ENCODE measurements at regions not wholly inside any gene's neighbourhood (a gene's known extent, or its start where the extent isn't known, plus 50 kb on each side); places are given as distances from the start of the nearest gene placed in this dataset.

DNA sequence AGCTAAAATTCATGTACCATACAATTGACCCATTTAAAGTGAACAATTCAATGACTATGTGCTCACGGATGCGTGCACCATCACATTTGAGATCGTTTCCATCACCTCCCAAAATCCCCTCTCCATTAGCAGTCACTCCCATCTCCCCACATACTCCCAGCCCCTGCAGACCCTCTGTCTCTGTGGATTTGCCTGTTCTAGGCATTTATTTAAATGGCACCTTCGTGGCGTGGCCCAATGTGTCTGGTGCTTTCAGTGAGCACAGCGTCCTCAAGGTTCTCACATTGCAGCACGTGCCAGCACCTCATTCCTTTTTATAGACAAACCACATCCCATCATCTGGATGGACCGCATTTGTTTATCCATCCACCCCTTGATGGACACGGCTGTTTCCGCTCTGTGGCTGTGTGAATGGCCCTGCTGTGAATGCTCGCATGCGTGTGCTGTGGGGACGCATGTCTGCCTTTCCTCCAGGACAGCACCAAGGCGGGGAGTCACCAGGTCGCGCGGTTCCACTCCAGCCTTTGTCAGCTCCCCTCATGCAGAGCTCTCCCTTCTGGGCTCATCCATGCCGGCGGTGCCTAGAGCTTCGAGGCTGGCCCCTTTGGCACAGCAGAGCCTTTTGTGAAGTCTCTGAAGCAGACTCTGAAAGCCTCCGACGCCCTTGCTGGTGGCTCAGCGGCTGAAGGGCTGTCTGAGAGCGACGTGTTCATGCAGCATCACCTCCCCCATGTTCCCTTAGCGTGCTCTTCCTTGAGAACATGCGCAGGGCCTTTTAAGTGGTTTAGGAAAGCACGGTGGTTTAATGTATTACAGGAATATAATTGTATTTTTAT lies 184.4 kb downstream of the KIF26A start:
- DNase-seq, result no peak

DNA sequence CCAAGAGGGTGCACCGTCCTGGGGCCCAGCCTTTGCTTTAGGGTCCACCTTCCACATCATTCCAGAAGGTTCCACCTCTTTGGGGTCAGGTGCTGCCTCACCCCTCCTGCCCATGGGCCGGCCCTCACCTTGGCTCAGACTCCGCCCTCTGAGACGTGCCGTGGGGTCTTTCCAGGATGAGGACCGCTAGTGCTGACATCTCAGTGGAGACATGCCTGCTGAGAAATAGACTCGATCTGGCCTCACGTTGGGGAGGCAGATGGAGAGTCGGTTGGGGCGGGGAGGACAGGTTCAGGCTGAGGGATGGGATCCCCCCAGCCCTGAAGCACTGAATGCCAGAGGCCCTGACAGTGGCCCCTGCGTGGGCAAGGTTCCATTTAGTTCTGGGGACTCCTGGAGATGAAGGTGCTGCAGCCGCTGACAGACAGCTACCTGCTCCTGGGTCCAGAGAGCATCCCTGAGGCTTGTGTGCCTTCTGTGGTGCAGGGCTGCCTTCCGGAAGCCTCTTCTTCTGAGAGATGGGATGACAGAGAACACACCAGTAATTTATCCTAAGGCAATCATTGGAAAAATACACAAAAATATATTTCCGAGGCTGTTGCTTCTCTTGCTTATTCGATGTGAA lies 185.3 kb downstream of the KIF26A start:
- DNase-seq, result no peak

DNA sequence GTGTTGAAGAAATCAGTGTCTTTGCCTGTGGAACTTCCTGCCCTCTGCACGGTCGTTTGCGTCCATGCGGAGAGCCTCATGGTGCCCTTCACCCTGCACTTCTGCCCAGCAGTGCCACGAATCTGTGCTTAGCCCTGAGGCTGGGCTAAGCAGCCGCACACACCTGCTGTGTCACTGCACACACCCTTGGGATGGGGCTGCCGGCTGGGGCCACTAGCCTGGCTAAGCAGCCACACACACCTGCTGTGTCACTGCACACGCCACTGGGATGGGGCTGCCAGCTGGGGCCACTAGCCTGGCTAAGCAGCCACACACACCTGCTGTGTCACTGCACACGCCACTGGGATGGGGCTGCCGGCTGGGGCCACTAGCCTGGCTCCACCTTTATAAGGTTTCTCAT lies 188.5 kb downstream of the KIF26A start:
- no peak for DNase-seq

DNA sequence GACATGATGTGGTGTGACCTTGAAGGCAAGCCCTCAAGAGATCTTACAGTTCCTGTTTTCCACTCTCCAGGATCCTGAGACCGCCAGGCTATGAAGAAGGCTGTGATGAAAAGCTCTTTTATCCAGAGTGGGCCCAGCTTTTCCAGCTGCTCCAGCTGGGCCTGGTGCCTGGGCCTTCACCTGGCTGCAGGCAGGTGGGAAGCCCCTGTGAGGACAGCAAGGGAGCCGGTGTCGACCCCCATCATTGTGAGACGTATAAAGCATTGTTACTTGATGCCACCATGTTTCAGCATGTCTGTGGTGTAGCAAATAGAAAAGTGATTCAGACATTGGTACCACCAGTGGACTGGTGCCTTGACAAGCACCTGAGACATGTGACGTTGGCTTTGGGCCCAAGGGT lies 190.2 kb downstream of the KIF26A start:
- no peak for DNase-seq

DNA sequence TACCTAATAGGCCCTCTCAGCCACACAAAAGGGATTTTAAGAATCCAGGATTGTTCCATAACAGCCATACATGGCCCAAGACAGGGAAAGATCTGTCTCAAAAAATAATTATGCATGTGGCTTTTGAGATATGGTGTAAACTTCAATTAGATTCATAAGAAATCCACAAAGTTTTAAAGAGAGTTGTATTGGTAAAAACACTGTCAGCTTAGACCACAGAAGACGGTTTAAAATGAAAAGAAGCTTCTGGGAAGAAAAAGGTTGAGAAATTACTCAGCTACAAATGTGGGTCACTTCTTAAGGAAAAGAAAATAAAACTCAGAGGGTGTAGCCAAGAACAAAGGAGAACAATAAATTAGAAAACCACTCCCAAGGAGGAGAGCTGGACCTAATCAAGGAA lies 191.4 kb downstream of the KIF26A start:
- DNase-seq, result no peak

DNA sequence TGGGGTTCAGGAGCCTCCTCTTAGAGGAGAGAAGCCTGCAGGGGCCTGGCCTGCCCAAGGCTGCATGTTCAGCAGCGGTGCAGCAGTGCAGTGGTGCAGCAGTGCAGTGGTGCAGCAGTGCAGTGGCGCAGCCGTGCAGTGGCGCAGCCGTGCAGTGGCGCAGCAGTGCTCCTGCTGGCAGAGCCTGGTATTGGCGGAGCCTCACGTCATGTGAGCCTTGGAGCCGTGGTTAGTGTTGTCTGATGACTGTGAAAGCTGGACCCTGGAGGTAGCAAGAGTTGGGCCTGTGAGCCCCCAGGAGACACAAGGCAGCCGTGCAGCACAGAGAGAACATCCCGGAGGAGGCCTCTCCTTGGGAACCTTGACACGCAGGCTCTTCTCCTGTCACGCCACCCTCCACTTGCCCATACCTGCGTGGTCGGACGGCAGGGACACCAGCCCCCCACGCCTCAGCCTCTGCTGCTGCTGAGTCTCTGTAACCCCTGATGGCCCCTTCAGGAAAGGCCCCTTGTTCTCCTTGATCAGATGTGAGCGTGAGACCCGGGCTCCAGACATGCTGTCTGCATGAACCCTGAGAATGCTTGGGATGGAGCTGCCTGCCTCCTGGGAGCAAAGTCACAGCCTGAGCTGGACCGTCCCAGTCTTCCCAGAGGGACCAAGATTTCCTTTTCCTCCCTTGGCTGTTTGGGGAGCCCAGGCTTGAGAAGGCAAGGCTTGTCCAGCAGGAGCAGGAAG lies 193.7 kb downstream of the KIF26A start:
- DNase-seq, result no peak

DNA sequence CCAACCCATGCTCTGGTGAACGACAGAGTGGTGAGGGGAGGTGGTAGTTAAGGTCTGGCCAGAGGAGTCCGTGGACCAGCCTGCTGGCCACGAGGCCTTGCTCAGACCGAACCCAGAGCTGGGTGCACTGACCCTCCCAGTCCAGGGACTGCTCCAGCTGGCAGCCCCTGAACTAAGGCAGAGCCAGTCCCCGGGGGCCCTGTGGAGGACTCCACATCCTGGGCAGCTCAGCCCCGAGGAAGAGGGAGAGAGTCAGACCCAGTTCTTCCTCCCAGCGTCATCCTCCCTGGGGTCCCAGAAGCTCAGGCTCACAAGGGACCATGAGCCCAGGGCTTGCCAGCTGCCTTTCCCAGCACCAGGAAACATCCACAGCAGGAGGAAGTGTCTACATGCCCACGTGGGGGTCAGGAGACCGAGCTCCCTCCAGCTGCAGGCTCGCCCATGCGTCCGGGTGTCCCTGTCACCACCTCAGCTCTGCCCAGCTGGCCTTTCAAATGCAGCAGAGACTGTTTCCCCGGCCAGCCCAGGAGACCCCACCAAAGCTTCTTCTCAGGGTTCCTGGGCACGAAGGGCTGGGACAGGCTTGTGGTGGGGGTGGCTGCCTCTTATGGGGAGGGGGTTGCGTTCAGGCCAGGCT lies 194.4 kb downstream of the KIF26A start:
- DNase-seq, result no peak

DNA sequence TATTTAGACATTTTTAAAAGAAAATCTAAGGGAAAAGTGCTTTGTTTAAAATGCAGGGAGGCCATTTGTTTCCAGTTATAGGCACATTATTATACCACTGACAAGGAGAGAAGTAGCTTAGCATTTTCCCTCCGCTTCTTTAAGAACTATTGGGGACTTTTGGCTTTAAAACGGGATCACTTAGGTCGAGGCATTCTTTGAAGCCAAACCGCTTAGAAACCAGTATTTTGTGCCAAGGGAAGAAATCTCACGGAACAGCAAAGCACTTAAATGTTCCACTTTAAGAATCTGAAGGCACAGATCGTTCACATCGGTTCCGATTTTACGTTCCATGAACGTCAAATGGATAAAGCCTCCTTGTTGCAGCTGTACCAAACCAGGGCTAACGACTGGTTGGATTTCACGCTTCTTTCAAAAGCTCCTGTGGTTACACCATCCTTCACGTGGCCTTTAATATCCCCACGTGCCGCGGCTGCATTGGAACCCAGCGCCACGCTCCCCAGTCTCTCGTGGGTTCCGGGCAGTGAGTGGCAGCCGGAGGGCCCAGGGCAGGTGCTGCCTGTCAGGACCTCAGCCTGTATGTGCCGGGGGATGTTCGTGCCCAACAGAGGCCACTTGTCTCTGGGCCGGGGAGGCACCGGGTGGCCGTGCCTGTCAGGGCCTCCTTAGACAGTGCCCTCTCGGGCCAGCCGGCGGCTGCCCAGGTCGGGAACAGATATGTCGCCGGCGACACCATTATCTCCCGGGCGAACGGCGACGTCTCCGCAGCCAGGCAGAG lies 195.4 kb downstream of the KIF26A start:
- no peak for DNase-seq

DNA sequence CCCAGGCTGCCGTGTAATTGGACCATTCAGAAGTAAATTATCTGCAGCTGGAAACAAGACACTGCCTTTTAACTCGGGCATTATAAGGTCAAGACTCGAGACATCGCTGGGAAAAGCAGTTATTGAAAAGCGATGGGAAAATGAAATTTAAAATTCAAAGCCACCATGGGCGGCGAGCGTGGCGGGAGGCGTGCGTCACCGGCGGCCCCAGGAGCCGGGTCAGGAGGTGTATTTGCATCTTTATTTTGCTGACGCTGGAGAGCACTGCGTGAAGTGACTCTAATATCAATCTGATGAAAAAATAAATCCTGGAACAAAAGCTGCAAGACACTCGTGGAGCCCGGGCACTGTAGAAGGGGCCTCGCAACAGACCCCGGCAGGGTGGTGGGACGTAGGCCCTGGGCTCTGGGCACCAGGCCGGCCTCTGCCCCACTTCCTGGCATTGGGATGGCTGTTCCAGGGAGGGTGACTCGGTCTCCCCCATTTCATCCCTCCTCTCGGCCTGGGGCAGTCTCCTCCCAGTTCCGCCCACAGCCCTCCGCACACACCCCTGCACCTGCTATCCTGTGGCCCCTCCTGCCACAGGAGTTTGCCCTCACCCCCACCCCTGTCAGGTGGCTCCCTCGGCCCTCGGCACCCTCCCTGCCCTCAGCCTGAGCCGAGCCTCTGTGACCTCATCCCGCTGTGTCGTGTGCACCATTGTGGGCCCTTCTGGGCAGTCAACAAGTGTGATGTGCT lies 196.2 kb downstream of the KIF26A start:
- DNase-seq, result no peak

DNA sequence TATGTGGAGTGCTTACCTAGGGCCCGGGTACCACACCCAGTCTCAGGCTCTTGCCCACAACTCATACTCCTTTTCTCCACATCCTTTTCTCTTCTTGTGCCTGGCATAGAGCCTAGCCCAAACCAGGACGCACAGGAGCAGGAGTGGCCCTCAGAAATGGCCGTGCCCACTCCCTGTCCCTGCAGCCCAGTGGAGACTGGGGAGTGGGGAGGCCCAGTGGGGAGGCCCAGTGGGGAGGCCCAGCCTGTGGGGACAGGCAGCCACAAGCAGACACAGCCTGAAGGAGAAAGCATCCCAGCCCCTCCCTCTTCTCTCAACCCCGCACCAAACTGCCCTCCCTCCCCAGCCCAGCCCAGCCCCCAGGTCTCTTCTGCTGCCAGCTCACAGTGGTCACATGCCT lies 196.8 kb downstream of the KIF26A start:
- no peak for DNase-seq

DNA sequence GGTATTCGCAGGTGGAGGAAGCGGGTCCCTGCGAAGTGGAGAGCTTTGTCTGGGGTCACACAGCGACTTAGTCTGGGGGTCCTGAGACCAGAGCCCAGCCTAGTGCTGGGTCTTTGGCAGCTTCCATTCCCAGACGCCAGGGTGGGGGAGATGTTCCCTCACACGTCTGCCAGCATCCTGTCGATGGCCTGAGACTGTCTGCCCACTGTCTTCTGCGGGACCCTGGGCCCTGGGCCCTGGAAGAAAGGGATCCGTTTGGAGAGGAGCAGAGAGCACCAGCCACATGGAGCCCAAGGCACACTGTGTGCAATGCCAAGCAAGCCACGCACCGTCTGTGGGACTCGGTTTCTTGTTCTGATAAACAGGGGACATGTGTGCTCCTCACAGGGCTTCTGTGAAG lies 197.2 kb downstream of the KIF26A start:
- no peak for DNase-seq

DNA sequence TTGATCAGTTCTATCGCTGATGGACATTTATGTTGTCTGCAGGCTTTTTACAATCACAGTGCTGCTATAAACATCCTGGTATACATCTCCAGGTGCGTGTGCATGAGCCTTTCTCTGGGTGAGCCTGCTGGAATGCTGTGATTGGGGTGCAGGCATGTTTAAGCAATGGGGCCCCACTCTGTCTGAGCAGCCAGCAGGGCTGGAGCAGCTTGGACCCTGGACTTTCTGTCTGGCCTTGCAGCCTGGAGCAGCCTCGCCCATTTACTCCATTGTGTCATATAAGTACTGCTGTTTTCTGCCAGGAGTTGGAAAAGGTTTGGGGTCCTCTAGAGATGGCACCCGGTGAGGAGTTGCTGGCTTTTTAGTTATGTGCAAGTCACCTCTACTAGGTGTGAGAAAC lies 199.0 kb downstream of the KIF26A start:
- DNase-seq, result no peak

DNA sequence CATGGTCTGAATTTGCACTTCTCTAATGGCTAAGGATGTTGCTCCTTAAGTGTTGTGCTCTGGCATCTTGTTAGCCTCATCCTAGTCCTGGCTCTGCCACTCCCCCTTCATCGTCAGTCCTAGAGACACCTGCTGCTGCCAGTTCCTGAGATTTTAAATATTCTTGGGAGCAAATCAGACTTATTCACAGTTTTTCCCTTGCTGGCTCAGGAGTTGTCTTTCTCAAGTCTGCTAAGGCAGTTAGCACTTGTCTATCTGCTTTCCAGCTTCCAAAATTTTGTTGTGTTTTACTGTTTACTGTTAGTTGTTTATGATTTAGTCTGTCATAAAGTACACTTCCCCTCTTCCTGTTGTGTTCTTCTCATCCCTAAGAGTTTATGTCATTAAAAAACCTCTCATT lies 201.0 kb downstream of the KIF26A start:
- no peak for DNase-seq

DNA sequence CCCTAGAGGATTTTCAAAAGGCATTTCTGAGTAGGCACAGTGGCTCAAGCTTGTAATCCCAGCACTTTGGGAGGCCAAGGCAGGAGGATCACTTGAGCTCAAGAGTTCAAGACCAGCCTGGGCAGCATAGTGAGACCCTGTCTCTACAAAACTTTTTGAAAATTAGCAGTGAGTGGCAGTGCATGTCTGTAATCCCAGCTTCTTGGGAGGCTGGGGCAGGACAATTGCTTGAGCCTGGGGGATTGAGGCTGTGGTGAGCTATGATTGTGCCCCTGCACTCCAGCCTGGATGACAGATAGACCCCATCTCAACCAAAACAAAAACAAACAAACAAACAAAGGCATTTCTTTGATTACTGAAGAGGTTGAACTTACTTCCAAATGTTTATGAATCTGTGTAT lies 201.4 kb downstream of the KIF26A start:
- no peak for DNase-seq

DNA sequence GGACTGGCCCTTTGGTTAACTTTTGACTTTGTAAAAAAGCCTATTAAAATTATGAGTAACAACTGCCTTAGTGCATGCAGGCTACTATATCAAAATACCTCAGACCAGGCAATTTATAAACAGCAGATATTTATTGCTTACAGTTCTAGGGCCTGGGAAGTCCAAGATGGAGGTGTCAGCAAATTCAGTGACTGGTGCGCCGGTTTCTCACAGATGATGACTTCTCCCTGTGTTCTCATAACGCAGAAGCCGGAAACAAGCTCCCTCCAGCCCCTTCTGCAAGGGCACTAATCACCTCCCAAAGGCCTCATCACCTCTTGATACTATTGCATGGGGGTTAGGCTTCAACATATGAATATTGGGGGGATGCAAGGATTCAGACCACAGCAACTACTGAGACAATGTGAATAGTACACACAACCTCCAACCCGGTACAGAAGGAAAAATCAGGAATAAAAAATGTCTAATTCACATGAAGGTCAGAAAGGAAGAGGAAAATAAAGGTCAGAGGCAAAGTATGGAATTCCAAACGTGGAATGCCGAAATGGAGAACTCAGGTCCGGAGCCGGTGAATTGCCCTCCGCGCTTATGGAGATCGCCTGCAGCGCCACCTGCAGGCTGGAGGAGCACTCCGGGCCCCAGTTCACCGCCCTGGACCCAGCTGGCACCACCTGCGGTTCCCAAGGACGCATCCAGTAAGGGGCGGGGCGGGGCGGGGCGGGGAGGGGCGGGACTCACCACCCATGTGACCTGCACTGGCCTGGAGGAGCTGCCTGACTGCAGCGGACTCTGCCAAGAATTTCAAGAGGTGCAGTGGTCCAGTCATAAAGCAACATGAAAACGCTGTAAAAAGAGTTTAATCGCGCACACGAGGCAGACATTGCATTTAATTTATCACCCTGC lies 203.4 kb downstream of the KIF26A start:
- DNase-seq, result no peak

DNA sequence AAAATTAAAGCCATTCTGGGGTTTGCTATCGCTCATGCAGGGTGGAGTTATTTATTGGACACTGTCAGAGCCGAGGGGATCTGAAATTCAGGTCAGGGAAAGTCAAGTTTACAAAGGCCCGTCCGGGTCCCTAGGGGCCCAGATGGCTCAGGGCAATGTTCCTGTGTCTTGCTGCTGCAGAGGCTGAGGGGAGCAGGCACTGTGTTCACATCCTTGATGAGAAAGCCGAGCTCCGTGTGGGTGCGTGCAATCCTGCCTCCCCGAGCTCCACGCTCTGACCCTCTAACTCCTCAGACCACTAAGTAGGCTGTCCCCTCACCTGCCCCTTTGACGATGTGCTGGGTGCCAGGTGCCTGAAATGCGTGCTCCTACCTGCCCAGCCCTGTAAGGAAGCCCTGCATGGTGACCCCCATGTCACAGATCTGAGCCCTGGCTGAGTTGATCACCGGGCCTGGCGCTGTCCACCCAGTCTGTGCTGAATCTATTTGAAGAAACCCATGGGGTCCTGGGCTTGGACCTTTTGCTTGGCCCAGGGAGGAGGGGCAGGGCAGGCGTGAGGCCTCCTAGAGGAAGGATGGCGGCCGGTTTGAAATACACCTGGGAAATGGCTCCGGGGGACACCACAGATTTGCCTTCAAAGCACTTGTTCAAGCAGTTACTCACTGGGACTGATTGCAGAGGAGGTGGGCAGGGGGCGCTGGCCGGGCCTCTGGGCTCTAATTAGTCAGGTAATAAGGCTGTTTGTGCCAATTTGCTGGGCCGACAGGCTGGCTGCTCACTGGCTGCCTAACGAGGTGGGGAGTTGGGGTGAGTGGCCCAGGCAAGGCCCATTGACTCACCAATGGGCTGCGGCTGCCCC lies 204.3 kb downstream of the KIF26A start:
- no peak for DNase-seq

DNA sequence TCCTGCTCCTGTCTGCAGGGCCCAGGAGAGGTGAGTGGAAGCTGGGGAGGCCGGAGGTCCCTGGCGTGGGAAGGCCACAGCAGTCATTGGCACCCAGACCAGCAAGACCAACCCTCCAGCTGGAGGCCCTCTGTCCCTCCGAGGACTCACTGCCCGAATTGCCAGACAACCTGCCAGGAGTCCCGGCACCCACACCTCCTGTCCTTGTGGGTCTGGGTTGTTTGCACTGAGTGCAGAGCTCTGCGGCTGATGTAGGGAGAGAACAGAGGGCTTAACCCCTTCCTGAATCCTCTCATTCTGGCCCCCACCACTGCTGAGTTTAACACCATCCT lies 204.9 kb downstream of the KIF26A start:
- no peak for DNase-seq

DNA sequence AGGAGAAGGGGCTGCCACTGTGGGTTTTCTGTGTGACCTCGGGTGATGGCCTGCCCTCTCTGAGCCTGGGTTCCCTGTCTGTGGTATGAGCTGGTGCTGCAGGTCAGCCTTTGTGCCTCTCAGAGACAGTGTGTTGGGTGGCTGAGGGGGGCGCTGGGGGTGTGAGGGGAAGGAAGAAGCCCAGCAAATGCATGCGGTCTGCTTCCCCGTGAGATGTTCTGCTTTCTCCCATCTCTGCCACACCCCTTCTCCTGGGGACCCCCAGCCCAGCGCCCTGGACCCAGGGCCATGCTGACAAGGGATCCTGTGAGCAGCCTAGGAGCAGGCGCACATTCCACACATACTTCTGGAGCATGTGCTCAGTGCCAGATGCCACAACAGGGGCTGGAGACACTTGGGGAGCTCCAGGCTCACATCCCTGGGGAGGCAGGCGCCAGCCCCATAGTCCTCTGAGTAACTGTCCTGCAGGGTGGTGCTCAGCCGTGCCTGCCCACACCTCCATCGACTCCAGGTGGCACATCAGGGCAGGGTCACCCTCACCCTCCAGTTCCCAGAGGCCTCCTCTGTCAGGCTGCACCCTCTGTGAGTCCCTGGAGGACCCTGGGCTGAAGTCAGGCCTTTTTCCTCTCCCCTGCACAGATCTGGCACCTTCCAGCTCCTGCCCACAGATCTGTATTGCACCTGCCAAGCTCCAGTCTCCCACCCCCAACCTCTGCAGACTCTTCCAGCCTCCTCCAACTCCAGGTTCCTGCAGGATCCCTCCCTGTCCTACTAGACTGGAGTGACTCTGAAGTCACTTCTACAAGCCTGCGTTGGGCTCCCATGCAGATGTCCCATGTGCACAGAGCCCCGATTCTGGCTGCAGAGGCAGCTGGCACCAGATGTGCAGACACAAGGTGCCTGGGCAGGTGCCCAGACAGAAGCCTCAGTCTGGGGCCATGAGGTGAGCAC lies 205.6 kb downstream of the KIF26A start:
- DNase-seq, result no peak

All from AML-193 (cell line).